DND-41 (cell line): ENCODE measurements at regions not wholly inside any gene's neighbourhood (a gene's known extent, or its start where the extent isn't known, plus 50 kb on each side); places are given as distances from the start of the nearest gene placed in this dataset.

Experiments used
- CTCF ChIP-seq: IDR thresholded peaks from 2 replicates; pipeline ENCODE4 v1.5.1; 2012; ENCODE audit warnings: borderline replicate concordance, low read length, moderate library complexity, mild to moderate bottlenecking; ENCODE audit not compliant: poor library complexity, severe bottlenecking; ENCODE audit errors: extremely low read depth
- EZH2 ChIP-seq: IDR thresholded peaks from 3 replicates; pipeline ENCODE4 v1.6.1; 2012; ENCODE audit warnings: borderline replicate concordance, low read depth, mild to moderate bottlenecking, moderate library complexity, low read length, inconsistent platforms; ENCODE audit not compliant: severe bottlenecking

- TF ChIP-seq CTCF = no peak
- TF ChIP-seq EZH2 = no peak
These were observed 148.9 kb upstream of the EPHA5 start for GRCh38 chr4:65819192-65819591.
